AG10803 (cell line): ENCODE measurements at regions not wholly inside any gene's neighbourhood (a gene's known extent, or its start where the extent isn't known, plus 50 kb on each side); places are given as distances from the start of the nearest gene placed in this dataset.

Experiments
- DNase-seq: peaks from one replicate; pipeline ENCODE4 v3.0.0; 2010; ENCODE audit warnings: low read depth
- H3K4me3 ChIP-seq: 2 replicates; pipeline ENCODE4 v1.5.1; 2011; ENCODE audit warnings: mild to moderate bottlenecking, low read length, control low read depth
- CTCF ChIP-seq: conservative IDR thresholded peaks from 2 replicates; pipeline ENCODE4 v1.5.1; 2011; ENCODE audit warnings: mild to moderate bottlenecking, low read length, control low read depth, inconsistent platforms

GRCh38 chr4:28386776-28387175 lies 1526.1 kb downstream of the STIM2 start:
- DNase-seq, result no peak
- TF ChIP-seq CTCF, result no peak
- no peak overlapping the region for H3K4me3 ChIP-seq

- H3K4me3 ChIP-seq, result no peak overlapping the region
- peak; percentile 17 for DNase-seq
- TF ChIP-seq CTCF, result no peak
Observed at GRCh38 chr4:28388471-28388870, 1527.8 kb downstream of the STIM2 start.

GRCh38 chr4:28391877-28392276 lies 1531.2 kb downstream of the STIM2 start:
- TF ChIP-seq CTCF, result no peak
- peak; percentile 62 for DNase-seq
- H3K4me3 ChIP-seq, result no peak overlapping the region

GRCh38 chr4:28402751-28403150 lies 1542.1 kb downstream of the STIM2 start:
- DNase-seq, result no peak
- no peak overlapping the region for H3K4me3 ChIP-seq
- no peak for TF ChIP-seq CTCF

GRCh38 chr4:28421221-28421620 lies 1560.6 kb downstream of the STIM2 start:
- no peak for TF ChIP-seq CTCF
- no peak for DNase-seq
- H3K4me3 ChIP-seq, result no peak overlapping the region

- no peak for TF ChIP-seq CTCF
- H3K4me3 ChIP-seq, result no peak overlapping the region
- no peak for DNase-seq
Observed at GRCh38 chr4:28426251-28426650, 1565.6 kb downstream of the STIM2 start.

GRCh38 chr4:28427306-28428085 lies 1566.9 kb downstream of the STIM2 start:
- no peak for DNase-seq
- no peak for TF ChIP-seq CTCF
- H3K4me3 ChIP-seq, result no peak overlapping the region
